HUES6 (cell line): ENCODE measurements at regions not wholly inside any gene's neighbourhood (a gene's known extent, or its start where the extent isn't known, plus 50 kb on each side); places are given as distances from the start of the nearest gene placed in this dataset.

ENCODE experiments used
- H3K27ac ChIP-seq: 2 replicates; pipeline ENCODE4 v1.7.0; 2013; ENCODE audit warnings: low read depth, mild to moderate bottlenecking, low read length, inconsistent platforms
- H3K27me3 ChIP-seq: 2 replicates; pipeline ENCODE4 v1.6.1; 2013; ENCODE audit warnings: low read length; ENCODE audit not compliant: control insufficient read depth, insufficient read depth
- H3K36me3 ChIP-seq: 2 replicates; pipeline ENCODE4 v1.6.1; 2013; ENCODE audit warnings: low read length; ENCODE audit not compliant: control insufficient read depth, insufficient read depth
- H3K4me1 ChIP-seq: 2 replicates; pipeline ENCODE4 v1.6.1; 2013; ENCODE audit warnings: low read length; ENCODE audit not compliant: control insufficient read depth, insufficient read depth
- H3K4me3 ChIP-seq: 2 replicates; pipeline ENCODE4 v1.5.1; 2013; ENCODE audit warnings: low read depth, low read length
- H3K9ac ChIP-seq: one replicate; pipeline ENCODE4 v1.6.1; 2013; ENCODE audit warnings: mild to moderate bottlenecking, low read length
- H3K9me3 ChIP-seq: 2 replicates; pipeline ENCODE4 v1.6.1; 2013; ENCODE audit warnings: low read depth, low read length; ENCODE audit not compliant: control insufficient read depth, insufficient read depth

- Histone ChIP-seq H3K4me3 (no peak overlapping the region), H3K36me3 (no peaks in the 10 kb centered on the region), H3K27me3 (no peaks in the 10 kb centered on the region), H3K27ac (no peak overlapping the region), H3K4me1 (no peaks in the 10 kb centered on the region), H3K9ac (no peak overlapping the region), H3K9me3 (no peaks in the 10 kb centered on the region)
These were observed 130.0 kb upstream of the TMEM72 start for GRCh38 chr10:44781131-44781530.

DNA sequence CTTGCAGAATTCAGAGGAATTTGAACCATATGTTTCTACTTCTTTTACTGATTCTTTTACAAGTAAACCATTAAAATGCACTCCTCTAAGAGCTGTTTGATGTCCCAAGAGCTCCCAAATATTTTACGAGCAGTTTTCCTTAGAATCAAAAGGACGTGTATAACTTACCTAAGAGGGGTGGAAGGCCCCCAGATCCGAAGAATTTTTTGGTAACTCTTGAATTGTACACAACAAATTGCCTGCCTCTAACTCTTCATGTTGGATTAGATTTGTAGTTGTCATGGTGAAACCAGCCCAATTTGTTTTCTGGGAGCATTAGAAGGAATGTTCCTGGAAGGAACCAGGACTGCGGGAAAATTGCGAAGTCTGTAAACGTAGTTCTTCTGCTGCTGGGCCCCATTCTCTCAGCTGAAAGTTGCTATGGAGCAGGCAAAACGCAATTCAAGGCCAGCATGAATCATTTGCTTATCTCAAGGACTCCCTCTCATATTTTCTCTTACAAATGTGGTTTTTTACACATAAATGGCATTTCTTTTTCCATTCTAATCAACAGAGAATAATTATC lies 124.8 kb upstream of the TMEM72 start:
- no peak overlapping the region for H3K4me3 ChIP-seq
- no peaks in the 10 kb centered on the region for H3K4me1 ChIP-seq
- no peak overlapping the region for H3K9ac ChIP-seq
- H3K9me3 ChIP-seq: no peaks in the 10 kb centered on the region
- no peaks in the 10 kb centered on the region for H3K36me3 ChIP-seq
- no peak overlapping the region for H3K27ac ChIP-seq
- no peaks in the 10 kb centered on the region for H3K27me3 ChIP-seq

DNA sequence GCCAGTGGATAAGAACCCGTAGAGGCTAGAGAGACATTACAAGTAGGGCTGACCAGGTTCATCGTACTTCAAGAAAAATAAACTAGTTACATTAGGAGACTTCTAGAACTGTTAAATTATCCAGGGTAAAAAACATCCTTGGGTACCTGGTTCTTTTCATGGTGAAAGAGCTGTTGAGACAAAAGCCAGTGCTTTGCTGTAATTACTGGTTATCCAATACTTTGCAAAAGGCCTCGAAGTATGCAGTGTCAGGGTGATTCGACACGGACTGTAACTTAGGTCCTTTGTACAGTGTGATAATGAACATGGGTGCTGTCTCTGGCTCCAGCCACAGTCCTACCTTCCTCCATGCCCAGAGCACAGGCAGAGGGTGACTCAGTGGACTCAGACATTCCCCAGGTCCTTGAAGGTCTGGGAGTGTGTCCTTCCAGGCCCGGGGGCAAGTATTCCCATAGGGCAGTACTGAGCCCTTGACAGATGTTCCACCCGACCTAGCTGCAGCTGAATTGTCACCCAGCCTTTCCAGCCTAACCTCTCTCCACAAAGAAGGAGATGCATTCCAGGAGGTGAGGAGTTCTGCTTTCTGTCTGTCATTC lies 123.6 kb upstream of the TMEM72 start:
- H3K27ac ChIP-seq: no peak overlapping the region
- no peaks in the 10 kb centered on the region for H3K27me3 ChIP-seq

GRCh38 chr10:44788147-44789129 lies 122.7 kb upstream of the TMEM72 start:
- H3K27ac ChIP-seq: no peak overlapping the region
- no peaks in the 10 kb centered on the region for H3K27me3 ChIP-seq
- no peaks in the 10 kb centered on the region for H3K4me1 ChIP-seq
- no peak overlapping the region for H3K9ac ChIP-seq
- no peak overlapping the region for H3K4me3 ChIP-seq
- H3K36me3 ChIP-seq: no peaks in the 10 kb centered on the region
- H3K9me3 ChIP-seq: no peaks in the 10 kb centered on the region

More for the DNA sequence above, 123.6 kb upstream of the TMEM72 start:
- Histone ChIP-seq H3K4me3 (no peak overlapping the region), H3K9ac (no peak overlapping the region), H3K9me3 (no peaks in the 10 kb centered on the region), H3K4me1 (no peaks in the 10 kb centered on the region), H3K36me3 (no peaks in the 10 kb centered on the region)

DNA sequence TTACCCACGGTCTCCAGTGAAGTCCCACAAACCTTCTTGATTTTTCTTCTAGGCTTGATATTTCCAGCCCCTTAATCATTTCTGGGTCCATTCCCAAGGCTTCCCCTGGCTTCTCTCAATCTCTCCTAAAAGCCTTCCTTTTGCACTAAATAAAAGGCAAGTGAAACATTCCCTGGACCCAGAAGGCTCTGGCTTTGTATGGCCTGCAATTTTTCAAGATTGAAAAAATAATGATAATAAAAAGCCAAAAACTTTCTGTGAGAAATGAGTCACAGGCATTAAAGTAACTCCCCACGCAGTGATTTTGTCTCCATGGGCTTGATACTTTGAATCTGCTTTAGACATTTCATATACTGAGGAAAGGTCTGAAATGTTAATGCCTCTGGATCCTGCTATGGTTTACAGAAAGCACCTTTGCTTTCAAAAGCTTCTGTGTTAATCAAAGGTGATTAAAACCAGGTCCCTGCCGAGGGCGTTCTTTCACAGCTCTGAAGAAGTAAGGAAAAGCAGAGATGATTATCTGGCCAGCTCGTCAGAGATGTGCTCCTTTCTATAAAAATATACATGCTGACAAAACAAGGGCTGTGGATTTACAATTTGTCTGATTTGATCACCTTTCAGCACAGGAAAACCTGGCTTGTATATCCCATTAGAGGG lies 118.9 kb upstream of the TMEM72 start:
- Histone ChIP-seq H3K27ac (no peak overlapping the region), H3K4me1 (no peaks in the 10 kb centered on the region), H3K27me3 (no peaks in the 10 kb centered on the region), H3K9me3 (no peaks in the 10 kb centered on the region), H3K36me3 (no peaks in the 10 kb centered on the region), H3K9ac (no peak overlapping the region), H3K4me3 (no peak overlapping the region)

DNA sequence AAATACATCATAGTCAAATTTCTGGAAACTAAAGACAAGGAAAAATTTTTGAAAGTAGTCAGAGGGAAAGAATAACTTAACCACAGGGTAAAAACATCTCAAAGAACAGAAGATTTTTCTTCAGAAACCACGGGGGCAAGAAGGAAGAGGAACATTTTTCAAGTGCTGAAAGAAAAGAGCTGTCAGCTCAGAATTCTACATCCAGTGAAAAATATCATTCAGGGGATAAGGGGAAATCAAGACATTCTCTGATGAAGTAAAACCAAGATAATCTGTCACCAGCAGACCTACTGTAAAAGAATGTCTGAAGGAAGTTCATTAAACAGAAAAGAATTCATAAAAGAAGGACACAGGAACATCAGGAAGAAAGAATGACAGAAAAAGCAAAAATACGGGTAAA lies 111.2 kb upstream of the TMEM72 start:
- H3K9ac ChIP-seq: no peak overlapping the region
- H3K4me1 ChIP-seq: no peaks in the 10 kb centered on the region
- no peaks in the 10 kb centered on the region for H3K9me3 ChIP-seq
- no peak overlapping the region for H3K4me3 ChIP-seq
- no peak overlapping the region for H3K27ac ChIP-seq
- no peaks in the 10 kb centered on the region for H3K27me3 ChIP-seq
- no peaks in the 10 kb centered on the region for H3K36me3 ChIP-seq

GRCh38 chr10:44801383-44802327 lies 109.5 kb upstream of the TMEM72 start:
- Histone ChIP-seq H3K4me3 (no peak overlapping the region), H3K27me3 (no peaks in the 10 kb centered on the region), H3K9ac (no peak overlapping the region), H3K4me1 (no peaks in the 10 kb centered on the region), H3K36me3 (no peaks in the 10 kb centered on the region), H3K27ac (no peak overlapping the region), H3K9me3 (no peaks in the 10 kb centered on the region)

DNA sequence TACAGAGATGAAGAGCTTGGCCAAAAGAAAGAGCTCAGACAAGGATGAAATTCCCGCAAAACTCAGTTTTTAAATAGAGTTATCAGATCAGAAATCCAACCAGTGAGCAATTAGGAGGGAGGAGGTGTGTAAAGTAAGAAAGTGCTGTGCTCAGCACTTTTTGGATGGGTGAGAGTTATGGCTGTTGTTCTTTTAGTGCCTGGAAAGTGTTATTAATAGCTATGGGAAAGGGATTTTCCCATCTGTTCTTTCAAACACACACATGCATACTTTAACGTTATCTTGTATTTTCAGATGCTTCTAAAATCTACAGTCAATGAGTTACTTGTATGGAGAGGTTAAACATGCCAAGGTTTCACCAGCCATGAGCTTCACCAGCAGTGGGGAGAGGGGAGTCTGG lies 107.3 kb upstream of the TMEM72 start:
- Histone ChIP-seq H3K9ac (no peak overlapping the region), H3K4me1 (peaks cover 1% of the 10 kb centered on the region; the same call in 1 of the 2 replicates), H3K27me3 (no peaks in the 10 kb centered on the region), H3K4me3 (no peak overlapping the region), H3K27ac (no peak overlapping the region), H3K36me3 (no peaks in the 10 kb centered on the region), H3K9me3 (no peaks in the 10 kb centered on the region)

DNA sequence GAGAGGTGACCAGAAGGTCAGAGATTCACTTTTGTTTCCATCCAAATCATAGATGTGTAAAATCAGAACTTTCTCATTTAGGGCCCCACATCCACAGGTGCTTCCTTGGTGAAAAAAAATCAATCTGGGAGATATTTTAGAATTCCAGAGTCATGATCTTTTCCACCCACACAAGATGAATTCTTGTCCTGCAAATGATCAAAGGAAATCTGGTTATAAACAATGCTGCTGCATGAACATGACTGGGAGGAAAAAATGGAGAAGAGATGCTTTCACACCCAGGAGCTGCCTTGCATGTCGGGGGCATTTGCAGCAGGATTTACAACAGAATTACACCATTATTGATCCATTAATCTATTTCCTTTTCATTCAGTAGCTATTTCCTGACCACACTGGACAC lies 106.5 kb upstream of the TMEM72 start:
- no peak overlapping the region for H3K27ac ChIP-seq
- H3K9me3 ChIP-seq: no peaks in the 10 kb centered on the region
- peaks cover 7% of the 10 kb centered on the region; the same call in 1 of the 2 replicates for H3K4me1 ChIP-seq
- no peaks in the 10 kb centered on the region for H3K27me3 ChIP-seq
- H3K36me3 ChIP-seq: no peaks in the 10 kb centered on the region
- no peak overlapping the region for H3K9ac ChIP-seq
- H3K4me3 ChIP-seq: no peak overlapping the region

DNA sequence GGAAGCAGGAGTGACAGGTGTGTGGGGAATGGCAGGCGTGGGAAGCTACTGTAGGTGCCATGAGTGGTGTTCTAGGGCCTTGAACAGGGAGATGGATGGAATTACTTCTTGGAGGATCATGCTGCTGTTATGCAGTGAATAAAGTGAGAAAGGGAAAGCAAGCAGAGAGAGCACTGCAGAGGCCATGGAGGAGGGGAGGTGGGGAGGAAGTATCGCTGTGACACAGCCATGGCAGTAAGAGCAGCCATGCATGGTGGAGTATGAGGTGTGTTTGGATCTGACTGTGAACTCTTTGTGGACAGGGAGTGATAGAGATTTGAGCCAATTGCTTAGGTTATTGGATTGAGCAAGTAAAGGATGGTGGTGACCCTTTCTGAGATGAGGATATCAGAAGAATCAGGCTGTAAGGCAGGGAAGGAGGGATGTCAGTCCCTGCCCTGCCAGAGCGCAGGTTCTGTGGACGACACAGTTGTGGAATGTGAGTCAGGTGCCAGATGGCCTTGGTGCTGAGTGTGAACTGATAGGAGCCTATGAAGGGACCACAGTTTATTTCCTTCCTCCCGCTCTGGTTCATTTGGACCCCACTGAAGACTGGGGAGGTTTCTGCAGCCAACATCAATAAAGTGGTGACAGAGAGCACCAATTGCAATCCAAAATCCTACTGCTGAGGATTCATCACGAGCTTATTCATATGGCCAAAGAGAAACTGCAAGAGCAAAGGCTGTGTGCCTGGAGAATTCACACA lies 105.5 kb upstream of the TMEM72 start:
- Histone ChIP-seq H3K4me3 (no peak overlapping the region), H3K9me3 (no peaks in the 10 kb centered on the region), H3K9ac (no peak overlapping the region), H3K27ac (no peak overlapping the region), H3K36me3 (no peaks in the 10 kb centered on the region), H3K27me3 (no peaks in the 10 kb centered on the region), H3K4me1 (peaks cover 12% of the 10 kb centered on the region)
